HG03571 (cell line): ENCODE measurements at regions not wholly inside any gene's neighbourhood (a gene's known extent, or its start where the extent isn't known, plus 50 kb on each side); places are given as distances from the start of the nearest gene placed in this dataset.

Experiments
- ATAC-seq: cut with Tn5 transposase; IDR thresholded peaks from one replicate; pipeline ENCODE4 v1.9.1; 2021; ENCODE audit not compliant: unreplicated experiment

DNA sequence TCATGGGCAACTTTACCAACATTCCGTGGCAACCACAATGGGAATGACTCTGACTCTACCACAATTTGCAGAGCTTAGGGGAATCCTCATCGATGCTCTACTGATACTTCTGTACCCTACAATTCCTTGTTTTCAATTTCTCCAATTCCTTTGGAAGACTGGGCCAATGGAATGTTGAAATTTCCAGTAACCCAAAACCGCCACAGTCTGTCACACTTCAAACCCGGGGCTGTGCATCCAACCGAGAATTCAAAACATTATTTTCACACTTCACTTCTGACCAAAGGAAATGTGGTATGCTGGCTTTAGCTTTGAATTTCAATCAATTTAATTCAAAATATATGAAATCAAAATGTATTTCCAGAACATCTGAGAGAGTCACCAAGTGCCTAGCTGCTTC lies 951.4 kb downstream of the VRK1 start:
- ATAC-seq, result no peak

DNA sequence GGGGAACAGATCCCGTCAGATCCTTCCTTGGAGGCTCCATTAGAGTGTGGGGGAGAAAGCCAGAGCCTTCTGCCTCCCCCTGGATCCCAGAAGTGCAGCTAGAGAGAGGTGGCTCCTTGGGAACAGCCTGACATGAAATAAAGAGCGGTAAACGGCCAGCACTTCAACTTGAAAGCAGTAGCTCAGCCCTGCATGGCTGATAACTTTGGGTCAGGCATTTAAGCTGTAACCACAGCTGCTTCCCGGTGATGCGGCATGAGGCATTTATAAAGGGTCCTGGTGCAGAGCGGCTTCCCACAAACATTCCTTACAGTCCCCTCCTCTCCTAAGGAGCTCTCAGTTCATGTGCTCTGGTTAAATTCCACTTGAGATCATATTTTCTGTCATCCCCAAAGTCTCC lies 960.3 kb downstream of the VRK1 start:
- ATAC-seq, result no peak

DNA sequence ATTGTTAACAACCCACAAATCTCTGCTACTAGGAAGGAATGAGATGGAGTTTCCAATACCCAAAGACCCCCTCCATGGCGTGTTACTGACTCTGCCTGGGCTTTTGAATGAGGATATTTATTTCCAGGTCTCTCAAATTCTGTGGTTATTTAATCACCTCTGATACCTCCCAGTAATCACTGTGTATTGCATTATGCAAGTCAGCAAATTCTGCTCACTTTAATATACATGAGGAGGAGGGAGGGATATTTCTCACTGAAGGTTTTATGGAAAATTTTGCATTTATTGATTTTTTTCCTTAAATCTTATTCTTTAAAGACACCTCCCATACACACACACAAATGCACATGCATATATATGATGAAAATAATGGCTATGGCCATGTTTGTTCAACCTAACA lies 962.9 kb downstream of the VRK1 start:
- no peak for ATAC-seq

DNA sequence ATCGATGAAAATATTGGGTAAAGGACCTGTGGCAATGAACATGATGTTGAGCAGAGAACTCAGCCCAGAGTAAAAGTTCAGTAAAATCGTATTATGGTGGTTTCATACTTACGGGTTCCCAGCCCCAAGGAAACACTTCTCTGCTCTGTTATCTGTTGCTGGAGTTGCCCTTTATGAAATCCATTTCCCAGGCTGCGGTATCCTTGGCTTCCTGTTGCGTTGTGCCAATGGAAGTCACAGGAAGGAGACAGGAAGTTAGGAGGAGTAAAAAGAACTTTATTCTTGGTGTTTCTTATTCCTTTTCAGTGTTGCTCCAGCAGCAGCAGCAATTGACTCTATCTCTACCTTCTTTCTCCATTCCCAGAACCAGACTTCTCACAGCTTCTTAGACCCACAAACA lies 965.2 kb downstream of the VRK1 start:
- no peak for ATAC-seq

GRCh38 chr14:97771340-97772045 lies 974.3 kb downstream of the VRK1 start:
- ATAC-seq, result no peak

DNA sequence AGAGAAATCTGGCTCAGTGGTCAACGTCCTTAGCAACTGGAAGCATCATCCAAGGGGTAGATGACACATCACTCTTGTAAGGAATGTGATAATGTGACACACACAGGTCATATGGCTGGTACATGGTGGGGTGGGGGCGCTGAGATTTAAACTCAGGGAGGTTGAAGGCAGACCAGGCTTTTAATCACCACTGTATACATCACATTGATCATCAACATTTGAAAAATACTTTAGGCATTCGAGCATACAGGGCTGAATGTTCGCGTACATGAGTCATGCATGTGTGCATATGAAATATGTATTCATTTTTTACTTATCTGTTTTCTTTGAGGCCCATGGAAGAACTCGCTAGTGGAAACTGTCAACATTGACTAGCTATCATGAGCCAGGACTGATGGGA lies 976.4 kb downstream of the VRK1 start:
- ATAC-seq, result no peak

- ATAC-seq, result no peak
Observed at GRCh38 chr14:97776890-97777558, 979.8 kb downstream of the VRK1 start.

DNA sequence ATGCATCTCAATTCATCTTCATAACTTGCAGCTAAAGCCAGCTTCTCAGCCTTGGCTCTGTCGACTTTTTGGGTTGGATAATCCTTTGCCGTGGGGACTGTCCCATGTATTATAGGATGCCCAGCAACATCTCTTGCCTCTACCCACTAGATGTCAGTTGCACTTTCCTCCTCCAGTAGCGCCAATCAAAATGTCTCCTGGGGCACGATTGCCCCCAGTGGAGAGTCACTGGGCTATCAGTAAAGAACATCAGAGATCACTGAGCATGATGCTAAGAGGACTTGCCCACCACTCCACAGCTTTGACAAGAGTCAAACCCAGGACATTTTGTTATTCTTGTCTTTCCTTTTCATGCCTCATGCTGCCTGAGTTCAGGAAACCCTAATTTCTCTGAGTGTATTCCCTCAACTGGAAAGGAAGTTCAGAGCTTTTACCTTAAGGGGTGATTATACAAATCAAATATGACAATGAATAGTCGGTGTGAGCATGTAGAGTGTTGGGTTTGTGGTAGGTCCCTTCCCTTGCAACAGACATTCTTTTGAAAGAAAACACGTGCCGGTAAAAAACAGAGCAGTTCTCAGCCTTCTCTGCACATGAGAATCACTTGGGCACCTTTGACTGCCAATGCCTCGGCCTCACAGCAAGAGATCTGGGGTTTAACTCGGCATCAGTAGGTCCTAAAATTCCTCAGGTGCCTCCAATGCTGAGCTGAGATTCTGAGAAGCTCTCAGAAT lies 980.6 kb downstream of the VRK1 start:
- ATAC-seq, result no peak

GRCh38 chr14:97779140-97779539 lies 982.0 kb downstream of the VRK1 start:
- no peak for ATAC-seq

DNA sequence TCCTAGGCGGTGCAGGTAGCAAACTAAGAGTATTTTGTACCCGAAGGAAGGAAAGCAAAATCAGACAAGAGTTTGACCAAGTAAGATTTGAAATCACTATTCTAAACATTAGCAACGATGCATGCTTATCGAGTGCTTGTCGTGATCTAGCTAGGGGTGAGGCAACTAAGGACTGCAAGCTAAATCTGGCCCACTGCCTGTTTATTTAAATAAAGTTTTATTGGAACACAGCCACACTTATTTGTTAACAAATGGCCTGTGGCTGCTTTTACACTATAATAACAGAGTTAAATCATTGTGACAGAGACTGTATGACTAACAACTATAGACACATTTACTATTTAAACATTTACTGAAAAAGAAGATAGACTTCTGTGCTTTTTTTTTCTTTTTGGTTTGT lies 983.6 kb downstream of the VRK1 start:
- ATAC-seq, result no peak

DNA sequence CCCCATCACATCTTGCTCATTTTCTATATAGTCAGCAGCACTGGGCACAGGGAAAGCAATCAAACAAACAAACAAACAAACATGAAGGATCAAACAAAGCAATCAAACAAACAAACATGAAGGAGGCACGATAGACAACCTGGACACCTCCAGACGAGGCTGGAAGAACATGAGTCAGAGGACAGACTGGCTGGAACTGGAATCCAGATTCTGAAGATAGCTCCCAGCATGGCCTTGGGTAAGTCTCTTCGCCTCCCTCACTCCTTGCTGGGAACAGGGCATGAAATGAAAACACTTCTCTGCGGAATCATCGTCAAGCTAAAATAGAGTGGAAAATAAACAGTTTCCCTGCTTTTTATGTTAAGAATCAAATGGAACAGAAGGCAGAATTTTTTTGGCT lies 984.8 kb downstream of the VRK1 start:
- no peak for ATAC-seq

DNA sequence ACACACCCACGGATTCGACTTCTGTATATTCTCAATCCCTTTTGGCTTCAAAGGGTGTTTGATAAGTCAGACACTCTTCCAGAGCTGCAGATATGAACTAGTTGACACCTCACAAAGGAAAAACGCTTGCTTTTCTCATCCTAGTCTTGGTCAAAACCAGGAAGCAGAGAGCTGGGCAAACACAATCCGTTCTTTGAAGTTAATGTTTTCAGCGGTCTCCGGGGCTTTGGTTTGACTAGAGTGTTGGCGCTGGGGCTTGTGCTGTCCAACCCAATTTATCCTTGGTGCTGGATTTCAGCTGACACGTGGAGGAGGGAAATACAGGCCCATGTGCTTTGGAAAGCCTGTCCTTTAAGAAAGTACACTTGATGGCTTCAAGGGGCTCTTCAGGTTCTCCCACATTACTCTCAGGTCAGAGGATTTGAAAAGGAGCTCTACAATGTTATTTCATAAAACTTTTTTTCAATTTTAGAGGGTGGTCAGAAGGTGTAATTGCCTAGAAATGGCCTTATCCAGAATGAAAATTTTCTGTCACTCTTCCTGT lies 985.8 kb downstream of the VRK1 start:
- ATAC-seq, result no peak

DNA sequence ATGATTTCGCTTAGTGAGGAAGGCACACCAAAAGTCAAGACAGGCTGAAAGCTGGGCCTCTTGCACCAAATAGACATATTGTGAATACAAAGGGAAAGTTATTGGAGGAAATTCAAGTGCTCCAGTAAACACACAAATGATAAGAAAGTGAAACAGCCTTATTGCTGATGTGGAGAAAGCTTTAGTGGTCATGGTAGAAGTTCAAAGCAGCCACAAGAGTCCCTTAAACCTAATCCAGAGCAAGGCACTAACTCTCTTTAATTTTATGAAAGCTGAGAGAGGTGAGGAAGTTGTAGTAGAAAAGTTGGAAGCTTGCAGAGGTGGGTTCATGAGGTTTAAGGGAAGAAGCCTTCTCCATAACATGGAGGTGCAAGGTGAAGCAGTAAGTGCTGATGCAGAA lies 988.3 kb downstream of the VRK1 start:
- ATAC-seq, result no peak

DNA sequence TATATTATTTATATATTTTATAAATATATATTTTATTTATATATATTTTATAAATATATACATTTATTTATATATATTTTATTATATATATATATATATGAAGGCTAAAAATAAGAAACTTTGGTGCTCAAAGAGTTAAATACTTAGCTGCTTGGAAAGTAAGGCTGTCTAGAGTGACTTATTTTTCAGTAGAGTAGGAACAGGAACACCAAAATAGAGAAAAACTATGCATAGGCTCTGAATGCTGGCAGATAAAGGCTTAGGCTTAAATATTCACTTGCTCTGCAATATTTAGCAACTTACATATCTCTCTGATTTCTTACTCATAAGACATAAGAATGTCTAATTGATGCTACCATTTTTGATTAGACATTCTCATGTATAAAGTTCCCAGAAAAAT lies 991.2 kb downstream of the VRK1 start:
- ATAC-seq, result no peak

GRCh38 chr14:97788846-97789526 lies 991.8 kb downstream of the VRK1 start:
- ATAC-seq, result no peak

GRCh38 chr14:97791072-97791471 lies 993.9 kb downstream of the VRK1 start:
- no peak for ATAC-seq

- no peak for ATAC-seq
Observed at GRCh38 chr14:97791906-97792305, 994.7 kb downstream of the VRK1 start.

- no peak for ATAC-seq
Observed at GRCh38 chr14:97796511-97796910, 999.3 kb downstream of the VRK1 start.

GRCh38 chr14:97798176-97798575 lies 1001.0 kb downstream of the VRK1 start:
- no peak for ATAC-seq

DNA sequence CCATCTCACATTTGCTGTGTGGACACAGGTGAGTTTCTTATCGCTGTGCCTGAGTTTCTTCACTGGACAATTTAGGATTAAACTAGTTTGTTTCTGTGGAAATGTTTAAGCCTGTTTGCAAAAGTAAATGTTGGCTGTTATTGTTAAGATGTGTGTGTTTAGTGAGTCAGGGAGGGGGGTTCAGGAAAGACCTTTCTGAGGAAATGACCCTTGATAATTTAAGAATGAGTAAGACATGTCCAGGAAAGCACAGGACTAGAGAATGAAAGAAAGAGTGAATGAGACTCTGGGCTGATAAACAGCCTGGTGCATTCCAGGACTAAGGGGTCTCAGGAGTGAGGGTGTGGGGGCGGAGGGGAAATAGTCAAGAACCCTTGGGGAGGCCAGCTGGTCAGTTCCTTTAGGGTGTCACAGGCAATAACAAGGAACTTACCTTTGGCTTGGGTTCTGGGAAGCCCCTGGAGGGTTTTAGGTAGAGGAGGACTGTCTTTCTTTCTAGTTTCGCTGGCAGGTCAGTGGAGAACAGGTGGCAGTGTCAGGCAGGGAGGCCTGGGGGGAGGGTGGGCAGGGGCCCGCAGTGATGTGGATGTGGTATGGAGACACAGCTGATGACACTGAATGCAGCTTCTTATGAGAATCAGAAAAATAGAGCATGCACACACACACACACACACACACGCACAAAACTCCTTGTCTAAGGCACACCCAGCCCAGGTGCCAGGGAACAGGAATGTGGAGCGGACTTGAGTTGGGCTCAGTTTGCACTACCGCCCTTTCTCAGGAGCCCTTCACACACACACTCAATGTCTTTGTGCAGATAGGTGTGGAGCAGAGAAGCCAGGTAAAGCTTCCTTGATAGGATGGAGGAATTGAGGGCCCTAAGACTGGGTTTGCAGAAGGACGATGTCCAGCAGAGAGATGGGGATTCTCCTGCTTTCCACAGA lies 1005.5 kb downstream of the VRK1 start:
- ATAC-seq, result no peak
